Fibroblast of villous mesenchyme (primary cell): ENCODE measurements at regions not wholly inside any gene's neighbourhood (a gene's known extent, or its start where the extent isn't known, plus 50 kb on each side); places are given as distances from the start of the nearest gene placed in this dataset.

Experiments
- DNase-seq: peaks from one replicate; pipeline ENCODE4 v3.0.0-alpha.2; 2010; ENCODE audit warnings: low read depth
- H3K4me3 ChIP-seq: 2 replicates; pipeline ENCODE4 v1.5.1; 2011; ENCODE audit warnings: low read depth, mild to moderate bottlenecking, low read length
- CTCF ChIP-seq: IDR thresholded peaks from 2 replicates; pipeline ENCODE4 v1.5.1; 2012; ENCODE audit warnings: low read depth, mild to moderate bottlenecking, low read length; ENCODE audit not compliant: insufficient read depth

- TF ChIP-seq CTCF = no peak
- no peak for DNase-seq
- H3K4me3 ChIP-seq = no peak overlapping the region
Measured at GRCh38 chr14:25666877-25667276, 616.9 kb upstream of the STXBP6 start.

- TF ChIP-seq CTCF = no peak
- H3K4me3 ChIP-seq = no peak overlapping the region
- no peak for DNase-seq
Measured at GRCh38 chr14:25658988-25659387, 609.0 kb upstream of the STXBP6 start.

GRCh38 chr14:25630447-25630846 is 580.5 kb upstream of the STXBP6 start:
- DNase-seq = no peak
- no peak overlapping the region for H3K4me3 ChIP-seq
- TF ChIP-seq CTCF = no peak

- DNase-seq = no peak
- no peak for TF ChIP-seq CTCF
- H3K4me3 ChIP-seq = no peak overlapping the region
Measured at GRCh38 chr14:25628978-25629377, 579.0 kb upstream of the STXBP6 start.

GRCh38 chr14:25628390-25628789 is 578.4 kb upstream of the STXBP6 start:
- DNase-seq = no peak
- no peak for TF ChIP-seq CTCF
- no peak overlapping the region for H3K4me3 ChIP-seq

- no peak for DNase-seq
- no peak overlapping the region for H3K4me3 ChIP-seq
- TF ChIP-seq CTCF = no peak
Measured at GRCh38 chr14:25626986-25627385, 577.0 kb upstream of the STXBP6 start.

- DNase-seq = no peak
- no peak for TF ChIP-seq CTCF
- H3K4me3 ChIP-seq = no peak overlapping the region
Measured at GRCh38 chr14:25622763-25623162, 572.8 kb upstream of the STXBP6 start.
